Endothelial cell of umbilical vein (primary cell): ENCODE measurements at regions not wholly inside any gene's neighbourhood (a gene's known extent, or its start where the extent isn't known, plus 50 kb on each side); places are given as distances from the start of the nearest gene placed in this dataset.

Experiments used
- EZH2 ChIP-seq: IDR thresholded peaks from 2 replicates; pipeline ENCODE4 v1.6.1; 2012; ENCODE audit warnings: borderline replicate concordance, low read depth, mild to moderate bottlenecking, moderate library complexity, low read length, inconsistent platforms; ENCODE audit not compliant: severe bottlenecking
- GATA2 ChIP-seq: IDR thresholded peaks from 2 replicates; pipeline ENCODE4 v1.7.0; 2011; ENCODE audit warnings: low read depth, mild to moderate bottlenecking, moderate library complexity, mixed read lengths, low read length; ENCODE audit not compliant: insufficient read length, insufficient read depth
- JUN ChIP-seq: IDR thresholded peaks from 2 replicates; pipeline ENCODE4 v1.6.1; 2011; ENCODE audit warnings: borderline replicate concordance, low read depth; ENCODE audit not compliant: insufficient read length, insufficient read depth
- MAX ChIP-seq: IDR thresholded peaks from 2 replicates; pipeline ENCODE4 v1.6.1; 2011; ENCODE audit not compliant: insufficient read depth, insufficient read length
- MYC ChIP-seq: IDR thresholded peaks from one replicate; pipeline ENCODE4 v1.6.1; 2011; ENCODE audit warnings: mild to moderate bottlenecking, low read depth, low read length
- POLR2A ChIP-seq: IDR thresholded peaks from 2 replicates; pipeline ENCODE4 v1.6.1; 2012; ENCODE audit warnings: low read depth, mild to moderate bottlenecking, control low read depth, low read length
- POLR2AphosphoS5 ChIP-seq: IDR thresholded peaks from 2 replicates; pipeline ENCODE4 v1.6.1; 2012; ENCODE audit warnings: low read depth, mild to moderate bottlenecking, control low read depth, low read length, moderate library complexity; ENCODE audit not compliant: insufficient read depth
- TF ChIP-seq, protein P1 (sequence below), 2 donors: IDR thresholded peaks; 1 replicate in 1 of 2; 2 replicates in 1 of 2; pipeline ENCODE4 v1.5.1; 2011; ENCODE audit warnings: low read length in 2 of 2, mild to moderate bottlenecking in 2 of 2, moderate library complexity in 2 of 2, control low read depth in 1 of 2, inconsistent platforms in 1 of 2, low read depth in 1 of 2; ENCODE audit not compliant: insufficient read depth in 1 of 2; ENCODE audit errors: extremely low read depth in 1 of 2

GRCh38 chr15:26451995-26452394, 320.9 kb downstream of the GABRB3 start:
- TF ChIP-seq POLR2A: no peak
- TF ChIP-seq, protein P1, sequence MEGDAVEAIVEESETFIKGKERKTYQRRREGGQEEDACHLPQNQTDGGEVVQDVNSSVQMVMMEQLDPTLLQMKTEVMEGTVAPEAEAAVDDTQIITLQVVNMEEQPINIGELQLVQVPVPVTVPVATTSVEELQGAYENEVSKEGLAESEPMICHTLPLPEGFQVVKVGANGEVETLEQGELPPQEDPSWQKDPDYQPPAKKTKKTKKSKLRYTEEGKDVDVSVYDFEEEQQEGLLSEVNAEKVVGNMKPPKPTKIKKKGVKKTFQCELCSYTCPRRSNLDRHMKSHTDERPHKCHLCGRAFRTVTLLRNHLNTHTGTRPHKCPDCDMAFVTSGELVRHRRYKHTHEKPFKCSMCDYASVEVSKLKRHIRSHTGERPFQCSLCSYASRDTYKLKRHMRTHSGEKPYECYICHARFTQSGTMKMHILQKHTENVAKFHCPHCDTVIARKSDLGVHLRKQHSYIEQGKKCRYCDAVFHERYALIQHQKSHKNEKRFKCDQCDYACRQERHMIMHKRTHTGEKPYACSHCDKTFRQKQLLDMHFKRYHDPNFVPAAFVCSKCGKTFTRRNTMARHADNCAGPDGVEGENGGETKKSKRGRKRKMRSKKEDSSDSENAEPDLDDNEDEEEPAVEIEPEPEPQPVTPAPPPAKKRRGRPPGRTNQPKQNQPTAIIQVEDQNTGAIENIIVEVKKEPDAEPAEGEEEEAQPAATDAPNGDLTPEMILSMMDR (IDR thresholded peaks at IDR 0.05; ENCODE audit: extremely low read depth in 1 of 2, insufficient read depth in 1 of 2, low read depth in 1 of 2, low read length in 2 of 2): no peak
- no peak for TF ChIP-seq EZH2
- no peak for TF ChIP-seq POLR2AphosphoS5
- TF ChIP-seq MAX: no peak
- TF ChIP-seq MYC: no peak
- TF ChIP-seq GATA2: no peak
- TF ChIP-seq JUN: no peak
